ENCODE measurements at regions not wholly inside any gene's neighbourhood (a gene's known extent, or its start where the extent isn't known, plus 50 kb on each side); places are given as distances from the start of the nearest gene placed in this dataset.

DNA sequence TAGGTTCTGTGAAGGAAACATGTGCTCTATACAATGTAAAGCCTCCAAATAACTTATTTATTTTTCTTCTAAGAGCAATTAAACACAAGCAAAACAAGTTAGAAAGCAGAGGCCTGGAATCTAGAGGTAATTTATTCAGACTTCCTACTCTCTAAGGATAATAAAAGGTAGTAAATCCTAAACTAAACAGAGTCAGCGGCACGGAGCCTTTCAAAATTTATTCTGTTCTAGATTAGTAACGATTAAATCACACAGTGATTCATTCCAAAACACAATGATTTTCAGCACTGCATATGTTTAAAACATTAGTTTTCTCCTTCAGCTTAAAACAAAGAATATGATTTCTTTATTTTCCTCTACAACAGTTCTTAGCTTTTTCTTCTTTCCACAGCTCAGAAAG is 160.9 kb downstream of the FBXO15 start:
- ChIA-PET POLR2A (no interaction called here), CTCF (no interaction called here), RAD21 (ENCODE audit: low non-redundant PET in 1 of 2, low total read pairs in 2 of 2, uncharacterized antibody in 2 of 2, unreplicated experiment in 2 of 2) (no interaction called here)
- H3K27ac ChIP-seq (ENCODE audit: low read depth, low read length): no peak overlapping the region
- no peak overlapping the region for H2AFZ ChIP-seq (ENCODE audit: low read depth, low read length, poor library complexity, severe bottlenecking)
- H3K36me3 ChIP-seq (ENCODE audit: control insufficient read depth in 1 of 2, insufficient read depth in 2 of 2, low read length in 2 of 2): no peaks in the 10 kb centered on the region
- no peak overlapping the region for H3K4me2 ChIP-seq (ENCODE audit: low read length)
- no TSS peak for BruUV-seq (replicated peaks)
- no peak for DNase-seq (ENCODE audit: low read depth, low spot score)
- H3K79me2 ChIP-seq (ENCODE audit: insufficient read depth, low read length): no peaks in the 10 kb centered on the region
- ATAC-seq: no peak
- H3K4me3 ChIP-seq (replicated peaks in 1 of 2; ENCODE audit: low read depth in 1 of 2, low read length in 2 of 2): no peak overlapping the region
- intact Hi-C loops (cut with micrococcal nuclease): no loop called here
- H3K9ac ChIP-seq (ENCODE audit: low read length): no peak overlapping the region
- no peaks in the 10 kb centered on the region for H3K4me1 ChIP-seq (ENCODE audit: control insufficient read depth in 1 of 2, insufficient read depth in 2 of 2, low read length in 2 of 2)
- H4K20me1 ChIP-seq (ENCODE audit: insufficient read depth): no peaks in the 10 kb centered on the region
- TF ChIP-seq JUND (IDR thresholded peaks at IDR 0.05) (no peak), POLR2AphosphoS5 (IDR thresholded peaks at IDR 0.05; ENCODE audit: low read depth, low read length) (no peak), REST (IDR thresholded peaks at IDR 0.05; ENCODE audit: low read depth) (no peak), CBX3 (IDR thresholded peaks at IDR 0.05; ENCODE audit: low read depth) (no peak), EZH2 (IDR thresholded peaks at IDR 0.05) (no peak), ELF1 (IDR thresholded peaks at IDR 0.05; ENCODE audit: borderline replicate concordance, low read depth) (no peak), EGR1 (IDR thresholded peaks at IDR 0.05; ENCODE audit: low read depth) (no peak), POLR2A (IDR thresholded peaks at IDR 0.05; ENCODE audit: borderline replicate concordance, extremely low read depth, insufficient read depth, insufficient read length) (no peak), EZH2phosphoT487 (IDR thresholded peaks at IDR 0.05; ENCODE audit: borderline replicate concordance) (no peak), RAD21 (IDR thresholded peaks at IDR 0.05; ENCODE audit: low read depth) (no peak), CEBPB (IDR thresholded peaks at IDR 0.05; ENCODE audit: low read depth) (no peak), TCF7L2 (IDR thresholded peaks at IDR 0.05; ENCODE audit: borderline replicate concordance, extremely low read depth, insufficient read depth, insufficient read length) (no peak)
- no peaks in the 10 kb centered on the region for H3K9me2 ChIP-seq (ENCODE audit: insufficient read depth)
- H3K27me3 ChIP-seq (ENCODE audit: insufficient read depth, low read length): no peaks in the 10 kb centered on the region
- H3K9me3 ChIP-seq (ENCODE audit: control insufficient read depth in 1 of 2, insufficient read depth in 1 of 2, low read depth in 1 of 2, low read length in 2 of 2): no peaks in the 10 kb centered on the region
